Ovary (tissue), 7 donors: ENCODE measurements at regions not wholly inside any gene's neighbourhood (a gene's known extent, or its start where the extent isn't known, plus 50 kb on each side); places are given as distances from the start of the nearest gene placed in this dataset.

ENCODE experiments used
- DNase-seq, 5 donors: peaks; one replicate each; pipeline ENCODE4 v3.0.0-alpha.2; 2019 to 2020
- H3K27ac ChIP-seq, 2 donors: fragments of 200-600 bp; one replicate each; pipeline versions ENCODE4 v1.5.1 to v1.8.0; 2019 to 2022
- H3K27me3 ChIP-seq: fragments of 200-600 bp; one replicate; pipeline ENCODE4 v1.8.0; 2022
- H3K36me3 ChIP-seq: fragments of 200-600 bp; sonication (generic); one replicate; pipeline ENCODE4 v1.5.1; 2019
- H3K4me1 ChIP-seq: one replicate; pipeline ENCODE4 v1.8.1; 2013; ENCODE audit warnings: mild to moderate bottlenecking, moderate library complexity; ENCODE audit not compliant: insufficient read depth
- H3K4me3 ChIP-seq: fragments of 200-600 bp; sonication (generic); one replicate; pipeline ENCODE4 v1.5.1; 2017
- H3K9me3 ChIP-seq, 2 donors: fragments of 200-600 bp in 1 of 2; sonication (generic) in 1 of 2; one replicate each; pipeline versions ENCODE4 v1.5.1 to v1.8.1; 2013 to 2019; ENCODE audit warnings: mild to moderate bottlenecking in 1 of 2, moderate library complexity in 1 of 2
- CTCF ChIP-seq, 3 donors: fragments of 450-650 bp in 2 of 3; fragments of 200-600 bp in 1 of 3; IDR thresholded peaks; one replicate each; pipeline versions ENCODE4 v1.5.1 to v1.8.0; 2016 to 2022; ENCODE audit warnings: antibody characterized with exemption in 3 of 3, mild to moderate bottlenecking in 1 of 3
- EP300 ChIP-seq: sonication (generic); formaldehyde crosslinking; IDR thresholded peaks from one replicate; pipeline ENCODE4 v1.6.1; 2017; ENCODE audit warnings: antibody characterized with exemption
- POLR2A ChIP-seq: fragments of 450-650 bp; IDR thresholded peaks from one replicate; pipeline ENCODE4 v1.6.1; 2017; ENCODE audit warnings: antibody characterized with exemption, mild to moderate bottlenecking, moderate library complexity
- WGBS, 3 donors: extraction: QIAGEN DNeasy Blood & Tissue Kit in 1 of 3; methylation state at CpG; one replicate each; pipeline versions ENCODE4 v1.1.5 to v1.1.7; 2013 to 2017; 5-methylcytosine and 5-hydroxymethylcytosine counted together
- intact Hi-C, 4 donors: fragments of 100-400 bp; cut with DNase I; formaldehyde crosslinking; loops; one replicate each; pipeline versions ENCODE4 v1.11.0 to v1.15.1; 2022 to 2023
- donor health status: DM: no; HTN: no; CAD: no; lungs with moderate emphysema.
- donor health status: DM: no; HTN: no; CAD: no.
- donor health status: Bipolar disorder and iron deficiency.
- donor health status: DM: no; HTN: no; CAD: no.
- donor health status: DM: yes; HTN: yes; CAD: no.

- H3K4me3 ChIP-seq = no peak overlapping the region
- TF ChIP-seq CTCF (IDR thresholded peaks at IDR 0.05) (no peak), POLR2A (no peak), EP300 (no peak)
- no peak overlapping the region for H3K27ac ChIP-seq
- no peaks in the 10 kb centered on the region for H3K36me3 ChIP-seq
- peaks cover 1% of the 10 kb centered on the region for H3K4me1 ChIP-seq
- no peaks in the 10 kb centered on the region for H3K27me3 ChIP-seq
- DNase-seq = no peak
- WGBS, 3 donors = 77 to 87% (median 82%) methylated on average over 7 of the region's 7 CpGs
- H3K9me3 ChIP-seq = no peaks in the 10 kb centered on the region
- intact Hi-C loops = no loop called here
These were observed 55.3 kb upstream of the RAPGEF2 start for GRCh38 chr4:159047478-159048165.

- DNase-seq = peak; percentile 49 to 75 (median 56)
- intact Hi-C loops = no loop called here
- no peaks in the 10 kb centered on the region for H3K36me3 ChIP-seq
- no peak overlapping the region for H3K27ac ChIP-seq
- no peak overlapping the region for H3K4me3 ChIP-seq
- TF ChIP-seq EP300 = no peak
- TF ChIP-seq POLR2A = no peak
- TF ChIP-seq CTCF (IDR thresholded peaks at IDR 0.05) = no peak
- WGBS, 3 donors = 9 to 18% (median 10%) methylated on average over 16 of the region's 16 CpGs
- H3K4me1 ChIP-seq = peaks cover 1% of the 10 kb centered on the region
- H3K9me3 ChIP-seq = no peaks in the 10 kb centered on the region
- H3K27me3 ChIP-seq = no peaks in the 10 kb centered on the region
These were observed 54.6 kb upstream of the RAPGEF2 start for GRCh38 chr4:159048166-159048886.

GRCh38 chr4:159049780-159050375, 53.0 kb upstream of the RAPGEF2 start:
- H3K4me1 ChIP-seq = peaks cover 1% of the 10 kb centered on the region
- no peak for DNase-seq
- WGBS, 3 donors = 68 to 83% (median 76%) methylated on average over 2 of the region's 2 CpGs
- intact Hi-C loops = no loop called here
- H3K4me3 ChIP-seq = no peak overlapping the region
- no peaks in the 10 kb centered on the region for H3K27me3 ChIP-seq
- H3K27ac ChIP-seq = no peak overlapping the region
- TF ChIP-seq EP300 = no peak
- no peak for TF ChIP-seq CTCF (IDR thresholded peaks at IDR 0.05)
- no peak for TF ChIP-seq POLR2A
- no peaks in the 10 kb centered on the region for H3K36me3 ChIP-seq
- no peaks in the 10 kb centered on the region for H3K9me3 ChIP-seq

- intact Hi-C loops = no loop called here
- 28 to 32% (median 30%) methylated on average over 7 of the region's 7 CpGs for WGBS, 3 donors
- no peak overlapping the region for H3K4me3 ChIP-seq
These were observed 51.4 kb upstream of the RAPGEF2 start for GRCh38 chr4:159051245-159052071.

More at GRCh38 chr4:159051245-159052071, 51.4 kb upstream of the RAPGEF2 start:
- no peak for DNase-seq
- TF ChIP-seq EP300 (no peak), POLR2A (no peak), CTCF (IDR thresholded peaks at IDR 0.05) (no peak)
- Histone ChIP-seq H3K4me1 (peaks cover 1% of the 10 kb centered on the region), H3K27me3 (no peaks in the 10 kb centered on the region), H3K36me3 (no peaks in the 10 kb centered on the region), H3K27ac (no peak overlapping the region), H3K9me3 (no peaks in the 10 kb centered on the region)
